NCI-H226 (cell line): ENCODE measurements at regions not wholly inside any gene's neighbourhood (a gene's known extent, or its start where the extent isn't known, plus 50 kb on each side); places are given as distances from the start of the nearest gene placed in this dataset.
A peak's percentile ranks its signal among the peaks of the same experiment; 100 is the strongest.
"Not testable (repeated sequence)": the region's sequence is repeated elsewhere in the genome, so short reads cannot be mapped to it uniquely, and the experiment has no call there.

Source experiments
- DNase-seq: peaks from one replicate; pipeline ENCODE4 v3.0.0-alpha.2; 2015

- DNase-seq: no peak
Measured at GRCh38 chr4:3936184-3936583, 170.0 kb downstream of the ADRA2C start.

GRCh38 chr4:3937849-3938562 lies 171.8 kb downstream of the ADRA2C start:
- DNase-seq: not testable (repeated sequence)

- DNase-seq: not testable (repeated sequence)
Measured at GRCh38 chr4:3938676-3939075, 172.5 kb downstream of the ADRA2C start.

- DNase-seq: not testable (repeated sequence)
Measured at GRCh38 chr4:3939954-3940591, 173.9 kb downstream of the ADRA2C start.

GRCh38 chr4:3941735-3942522 lies 175.7 kb downstream of the ADRA2C start:
- not testable (repeated sequence) for DNase-seq

GRCh38 chr4:3942569-3942971 lies 176.4 kb downstream of the ADRA2C start:
- DNase-seq: peak; percentile 7

GRCh38 chr4:3943051-3943450 lies 176.9 kb downstream of the ADRA2C start:
- not testable (repeated sequence) for DNase-seq

- DNase-seq: no peak
Measured at GRCh38 chr4:3945511-3946290, 179.5 kb downstream of the ADRA2C start.

GRCh38 chr4:3946553-3946952 lies 180.4 kb downstream of the ADRA2C start:
- DNase-seq: not testable (repeated sequence)

- DNase-seq: not testable (repeated sequence)
Measured at GRCh38 chr4:3947761-3948160, 181.6 kb downstream of the ADRA2C start.

GRCh38 chr4:3948210-3948609 lies 182.0 kb downstream of the ADRA2C start:
- not testable (repeated sequence) for DNase-seq

GRCh38 chr4:3949916-3950315 lies 183.7 kb downstream of the ADRA2C start:
- DNase-seq: not testable (repeated sequence)

GRCh38 chr4:3952443-3953139 lies 186.4 kb downstream of the ADRA2C start:
- not testable (repeated sequence) for DNase-seq

GRCh38 chr4:3953140-3953489 lies 186.9 kb downstream of the ADRA2C start:
- DNase-seq: not testable (repeated sequence)

- DNase-seq: peak; percentile 91
Measured at GRCh38 chr4:3954540-3955320, 188.5 kb downstream of the ADRA2C start.

GRCh38 chr4:3955321-3956164 lies 189.4 kb downstream of the ADRA2C start:
- DNase-seq: peak; percentile 92

- not testable (repeated sequence) for DNase-seq
Measured at GRCh38 chr4:3956165-3956867, 190.1 kb downstream of the ADRA2C start.

GRCh38 chr4:3961091-3961672 lies 195.0 kb downstream of the ADRA2C start:
- not testable (repeated sequence) for DNase-seq

GRCh38 chr4:3964572-3965278 lies 198.5 kb downstream of the ADRA2C start:
- not testable (repeated sequence) for DNase-seq
